OCI-LY7 (cell line): ENCODE measurements at regions not wholly inside any gene's neighbourhood (a gene's known extent, or its start where the extent isn't known, plus 50 kb on each side); places are given as distances from the start of the nearest gene placed in this dataset.

Experiments
- EZH2phosphoT487 ChIP-seq: fragments of 200-600 bp; sonication (generic); IDR thresholded peaks from 2 replicates; pipeline ENCODE4 v1.6.1; 2018; ENCODE audit warnings: low read depth, borderline replicate concordance, mild to moderate bottlenecking, mixed run types, antibody characterized with exemption, low read length, moderate library complexity, mixed read lengths
- TF ChIP-seq, protein P1 (sequence below): fragments of 200-600 bp; sonication (generic); conservative IDR thresholded peaks from 2 replicates; pipeline ENCODE4 v1.5.1; 2014; ENCODE audit warnings: mild to moderate bottlenecking, antibody characterized with exemption, low read length, moderate library complexity, mixed read lengths

DNA sequence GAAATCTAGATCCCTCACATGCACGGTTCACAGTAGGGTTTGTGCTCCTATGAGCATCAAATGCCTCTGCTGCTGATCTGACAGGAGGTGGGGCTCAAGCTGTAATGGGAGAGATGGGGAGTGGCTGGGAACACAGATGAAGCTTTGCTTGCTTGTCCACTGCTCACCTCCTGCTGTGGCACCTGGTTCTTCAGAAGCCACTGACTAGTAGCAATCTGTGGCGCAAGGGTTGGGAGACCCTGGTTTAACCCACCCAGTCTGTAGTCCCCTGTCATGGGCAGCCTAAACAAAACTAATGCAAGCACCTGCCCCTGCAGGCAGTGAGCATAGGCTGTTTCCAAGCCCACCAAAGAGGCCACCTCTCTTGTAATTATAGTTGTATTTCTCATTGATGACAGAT, 116.6 kb downstream of the SHOX start:
- TF ChIP-seq, protein P1, sequence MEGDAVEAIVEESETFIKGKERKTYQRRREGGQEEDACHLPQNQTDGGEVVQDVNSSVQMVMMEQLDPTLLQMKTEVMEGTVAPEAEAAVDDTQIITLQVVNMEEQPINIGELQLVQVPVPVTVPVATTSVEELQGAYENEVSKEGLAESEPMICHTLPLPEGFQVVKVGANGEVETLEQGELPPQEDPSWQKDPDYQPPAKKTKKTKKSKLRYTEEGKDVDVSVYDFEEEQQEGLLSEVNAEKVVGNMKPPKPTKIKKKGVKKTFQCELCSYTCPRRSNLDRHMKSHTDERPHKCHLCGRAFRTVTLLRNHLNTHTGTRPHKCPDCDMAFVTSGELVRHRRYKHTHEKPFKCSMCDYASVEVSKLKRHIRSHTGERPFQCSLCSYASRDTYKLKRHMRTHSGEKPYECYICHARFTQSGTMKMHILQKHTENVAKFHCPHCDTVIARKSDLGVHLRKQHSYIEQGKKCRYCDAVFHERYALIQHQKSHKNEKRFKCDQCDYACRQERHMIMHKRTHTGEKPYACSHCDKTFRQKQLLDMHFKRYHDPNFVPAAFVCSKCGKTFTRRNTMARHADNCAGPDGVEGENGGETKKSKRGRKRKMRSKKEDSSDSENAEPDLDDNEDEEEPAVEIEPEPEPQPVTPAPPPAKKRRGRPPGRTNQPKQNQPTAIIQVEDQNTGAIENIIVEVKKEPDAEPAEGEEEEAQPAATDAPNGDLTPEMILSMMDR, result no peak
- no peak for TF ChIP-seq EZH2phosphoT487
